H1 (cell line): ENCODE measurements at regions not wholly inside any gene's neighbourhood (a gene's known extent, or its start where the extent isn't known, plus 50 kb on each side); places are given as distances from the start of the nearest gene placed in this dataset.

Experiments used
- CTCF ChIA-PET: fragments of 300-600 bp; sonication (Branson Sonifier 250); formaldehyde crosslinking; loops from one replicate; lab custom pipeline; 2021; ENCODE audit not compliant: partially characterized antibody; lab: Charles Lee
- POLR2A ChIA-PET: fragments of 300-600 bp; sonication (Branson Sonifier 250); formaldehyde crosslinking; loops from one replicate; lab custom pipeline; 2021; ENCODE audit warnings: inconsistent platforms; ENCODE audit not compliant: partially characterized antibody; lab: Charles Lee
- DNase-seq, 2 experiments: peaks; one replicate each; pipeline versions ENCODE4 v3.0.0 to v3.0.0-alpha.2; 2010 to 2022; ENCODE audit warnings: low spot score in 2 of 2, low read depth in 1 of 2, mixed read lengths in 1 of 2
- FAIRE-seq: peaks from 2 replicates; lab custom pipeline; 2011; peaks lifted over from hg19 to GRCh38; lab: Jason Lieb, UNC
- H2AFZ ChIP-seq: 2 replicates; pipeline ENCODE4 v1.8.1; 2012; ENCODE audit warnings: low read length, inconsistent platforms
- H2AK5ac ChIP-seq: 2 replicates; pipeline ENCODE4 v1.6.1; 2013; ENCODE audit warnings: low read depth, low read length
- H2BK120ac ChIP-seq: replicated peaks from 2 replicates; pipeline ENCODE3; 2013; ENCODE audit warnings: low read depth, low read length, inconsistent platforms
- H2BK12ac ChIP-seq: 2 replicates; pipeline ENCODE4 v1.6.1; 2013; ENCODE audit warnings: low read depth, low read length
- H2BK15ac ChIP-seq: 2 replicates; pipeline ENCODE4 v1.6.1; 2013; ENCODE audit warnings: low read length
- H2BK20ac ChIP-seq: 2 replicates; pipeline ENCODE4 v1.6.1; 2013; ENCODE audit warnings: low read length
- H2BK5ac ChIP-seq: 2 replicates; pipeline ENCODE4 v1.6.1; 2013; ENCODE audit warnings: low read depth, low read length
- H3K14ac ChIP-seq: 2 replicates; pipeline ENCODE4 v1.6.1; 2013; ENCODE audit warnings: inconsistent platforms; ENCODE audit not compliant: insufficient read length
- H3K18ac ChIP-seq: 2 replicates; pipeline ENCODE4 v1.6.1; 2013; ENCODE audit warnings: low read length; ENCODE audit errors: extremely low read depth
- H3K23ac ChIP-seq: 2 replicates; pipeline ENCODE4 v1.6.1; 2013; ENCODE audit warnings: inconsistent platforms; ENCODE audit not compliant: insufficient read length
- H3K23me2 ChIP-seq: 2 replicates; pipeline ENCODE4 v1.6.1; 2013; ENCODE audit warnings: low read depth, low read length
- H3K27ac ChIP-seq: 2 replicates; pipeline ENCODE4 v1.6.1; 2011; ENCODE audit warnings: low read depth, low read length, inconsistent platforms
- H3K27me3 ChIP-seq, 4 experiments: replicated peaks in 1 of 4; 1 replicate in 1 of 4; 2 replicates in 3 of 4; pipeline versions ENCODE4 v1.6.1 to v1.8.1; 2011 to 2013; ENCODE audit warnings: low read length in 3 of 4, mild to moderate bottlenecking in 3 of 4, inconsistent platforms in 2 of 4, mixed read lengths in 2 of 4, moderate library complexity in 1 of 4; ENCODE audit not compliant: control insufficient read depth in 3 of 4, insufficient read depth in 3 of 4; ENCODE audit errors: extremely low read depth in 1 of 4
- H3K36me3 ChIP-seq, 4 experiments: 2 replicates each; pipeline versions ENCODE4 v1.6.1 to v1.8.1; 2011 to 2013; ENCODE audit warnings: mild to moderate bottlenecking in 4 of 4, low read length in 3 of 4, moderate library complexity in 2 of 4, control low read depth in 1 of 4, inconsistent platforms in 1 of 4; ENCODE audit not compliant: insufficient read depth in 4 of 4, control insufficient read depth in 2 of 4
- H3K4ac ChIP-seq: replicated peaks from 2 replicates; pipeline ENCODE3; 2013; ENCODE audit warnings: low read length, low read depth, mixed read lengths, inconsistent platforms; ENCODE audit not compliant: insufficient read length
- H3K4me1 ChIP-seq, 4 experiments: replicated peaks in 1 of 4; 1 replicate in 1 of 4; 2 replicates in 3 of 4; pipeline versions ENCODE4 v1.6.1 to v1.8.1; 2011 to 2013; ENCODE audit warnings: low read length in 3 of 4, inconsistent platforms in 2 of 4, mixed read lengths in 1 of 4; ENCODE audit not compliant: insufficient read depth in 4 of 4, control insufficient read depth in 3 of 4
- H3K4me2 ChIP-seq, 2 experiments: 2 replicates each; pipeline versions ENCODE4 v1.6.1 to v1.8.1; 2011 to 2013; ENCODE audit warnings: low read depth in 2 of 2, low read length in 2 of 2, control low read depth in 1 of 2, inconsistent platforms in 1 of 2, mild to moderate bottlenecking in 1 of 2; ENCODE audit not compliant: insufficient read depth in 1 of 2
- H3K4me3 ChIP-seq, 4 experiments: fragments of 200-600, 300-600 bp in 1 of 4; sonication (generic), shearing (Covaris generic), sonication (Bioruptor Twin) in 1 of 4; 2 replicates each; pipeline versions ENCODE4 v1.5.1 to v1.8.1; 2011 to 2016; ENCODE audit warnings: low read length in 4 of 4, low read depth in 3 of 4, control low read depth in 2 of 4, inconsistent platforms in 2 of 4, mild to moderate bottlenecking in 2 of 4, mixed read lengths in 1 of 4, moderate library complexity in 1 of 4; ENCODE audit not compliant: insufficient read depth in 2 of 4; ENCODE audit errors: extremely low read depth in 1 of 4
- H3K56ac ChIP-seq: replicated peaks from 2 replicates; pipeline ENCODE3; 2013; ENCODE audit warnings: low read depth, mild to moderate bottlenecking, mixed read lengths, low read length, inconsistent platforms; ENCODE audit not compliant: insufficient read length
- H3K79me1 ChIP-seq: 2 replicates; pipeline ENCODE4 v1.6.1; 2013; ENCODE audit warnings: low read depth, low read length, control low read depth
- H3K79me2 ChIP-seq, 2 experiments: 2 replicates each; pipeline versions ENCODE4 v1.6.1 to v1.8.1; 2012 to 2013; ENCODE audit warnings: low read length in 2 of 2, mild to moderate bottlenecking in 2 of 2, inconsistent platforms in 1 of 2; ENCODE audit not compliant: insufficient read depth in 2 of 2, control insufficient read depth in 1 of 2
- H3K9ac ChIP-seq, 4 experiments: replicated peaks in 1 of 4; 1 replicate in 1 of 4; 2 replicates in 3 of 4; pipeline versions ENCODE4 v1.6.1 to v1.8.1; 2011 to 2013; ENCODE audit warnings: low read depth in 3 of 4, low read length in 3 of 4, control low read depth in 2 of 4, mild to moderate bottlenecking in 2 of 4, moderate library complexity in 2 of 4, inconsistent platforms in 1 of 4; ENCODE audit errors: extremely low read depth in 1 of 4
- H3K9me3 ChIP-seq, 2 experiments: 2 replicates each; pipeline versions ENCODE4 v1.6.1 to v1.8.1; 2012 to 2013; ENCODE audit warnings: mild to moderate bottlenecking in 2 of 2, moderate library complexity in 2 of 2, control low read depth in 1 of 2, inconsistent platforms in 1 of 2, low read depth in 1 of 2, low read length in 1 of 2, mixed read lengths in 1 of 2; ENCODE audit not compliant: insufficient read depth in 2 of 2
- H4K20me1 ChIP-seq, 2 experiments: replicated peaks in 1 of 2; 2 replicates each; pipeline versions ENCODE3 to v1.8.1; 2011 to 2013; ENCODE audit warnings: inconsistent platforms in 2 of 2, low read length in 2 of 2, mild to moderate bottlenecking in 1 of 2; ENCODE audit not compliant: insufficient read depth in 2 of 2, control insufficient read depth in 1 of 2
- H4K5ac ChIP-seq: 2 replicates; pipeline ENCODE4 v1.6.1; 2013; ENCODE audit warnings: low read length, low read depth, mixed read lengths, inconsistent platforms; ENCODE audit not compliant: insufficient read length
- H4K8ac ChIP-seq: 2 replicates; pipeline ENCODE4 v1.8.0; 2013; ENCODE audit warnings: mild to moderate bottlenecking, moderate library complexity, low read length, inconsistent platforms; ENCODE audit not compliant: insufficient read depth; ENCODE audit errors: extremely low read depth
- H4K91ac ChIP-seq: replicated peaks from 2 replicates; pipeline ENCODE3; 2013; ENCODE audit warnings: low read length, mixed read lengths, inconsistent platforms; ENCODE audit not compliant: insufficient read length
- BRCA1 ChIP-seq: IDR thresholded peaks from 2 replicates; pipeline ENCODE4 v1.6.1; 2012; ENCODE audit warnings: low read depth, low read length, improper control_type of control experiment

DNA sequence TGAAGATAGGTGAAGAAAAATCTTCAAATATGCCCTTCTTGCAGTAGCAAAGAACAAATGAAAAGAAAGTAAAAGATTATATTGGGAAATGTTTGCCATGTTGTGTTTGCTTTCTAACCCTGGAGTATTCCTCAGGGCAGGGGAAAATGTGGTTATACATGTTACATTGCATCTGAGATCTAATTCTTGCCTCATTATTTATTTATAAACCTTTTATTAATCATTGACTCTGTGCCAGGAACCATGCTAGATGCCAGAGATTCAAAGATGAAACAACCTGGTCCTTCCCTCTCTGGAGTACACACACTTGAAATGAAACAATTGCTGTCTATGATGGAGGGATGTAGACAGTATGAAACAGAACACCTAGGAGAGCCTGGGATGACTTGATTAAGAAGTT is 128.1 kb upstream of the HMGA2 start:
- Histone ChIP-seq H2BK15ac (no peak overlapping the region), H2AFZ (no peak overlapping the region), H4K91ac (no peak overlapping the region), H3K4me2 (no peak overlapping the region), H3K4ac (no peak overlapping the region), H3K23me2 (no peaks in the 10 kb centered on the region), H3K4me3 (no peak overlapping the region), H3K18ac (no peak overlapping the region), H3K23ac (no peak overlapping the region), H2BK5ac (no peak overlapping the region), H2BK120ac (no peak overlapping the region), H4K5ac (no peak overlapping the region), H3K9ac (no peak overlapping the region), H2BK12ac (no peak overlapping the region), H4K8ac (no peak overlapping the region), H3K27me3 (no peaks in the 10 kb centered on the region), H3K79me1 (no peaks in the 10 kb centered on the region), H3K27ac (no peak overlapping the region), H2AK5ac (no peak overlapping the region), H3K9me3 (no peaks in the 10 kb centered on the region), H2BK20ac (no peak overlapping the region), H3K4me1 (peaks cover 0 to 8% (median 0%) of the 10 kb centered on the region in 4 experiments; a peak in 1 of 7 replicates), H3K79me2 (no peaks in the 10 kb centered on the region), H3K14ac (no peak overlapping the region), H3K36me3 (no peaks in the 10 kb centered on the region), H4K20me1 (no peaks in the 10 kb centered on the region), H3K56ac (no peak overlapping the region)
- FAIRE-seq (no peak), DNase-seq (no peak)
- ChIA-PET CTCF (interaction anchor here (0.6 to 1.2 kb wide), 3 partner anchors 8 to 22 kb away, joined by 3 to 4 read pairs (median 3); no protein-coding TSS in a partner anchor), POLR2A (no interaction called here)
- TF ChIP-seq BRCA1 = no peak
